ENCODE measurements at regions not wholly inside any gene's neighbourhood (a gene's known extent, or its start where the extent isn't known, plus 50 kb on each side); places are given as distances from the start of the nearest gene placed in this dataset.

GRCh38 chr2:108145557-108146326, 94.0 kb upstream of the SULT1C3 start:
- Histone ChIP-seq H3K27ac (ENCODE audit: low read depth, low read length) (no peak overlapping the region), H2AFZ (ENCODE audit: low read depth, low read length, poor library complexity, severe bottlenecking) (no peak overlapping the region), H3K79me2 (ENCODE audit: insufficient read depth, low read length) (no peaks in the 10 kb centered on the region), H3K9ac (ENCODE audit: low read length) (no peak overlapping the region), H3K9me2 (ENCODE audit: insufficient read depth) (no peaks in the 10 kb centered on the region), H3K27me3 (ENCODE audit: insufficient read depth, low read length) (no peaks in the 10 kb centered on the region), H3K4me1 (ENCODE audit: control insufficient read depth in 1 of 2, insufficient read depth in 2 of 2, low read length in 2 of 2) (no peaks in the 10 kb centered on the region), H3K9me3 (ENCODE audit: control insufficient read depth in 1 of 2, insufficient read depth in 1 of 2, low read depth in 1 of 2, low read length in 2 of 2) (no peaks in the 10 kb centered on the region), H3K4me3 (replicated peaks in 1 of 2; ENCODE audit: low read depth in 1 of 2, low read length in 2 of 2) (no peak overlapping the region), H4K20me1 (ENCODE audit: insufficient read depth) (no peaks in the 10 kb centered on the region), H3K4me2 (ENCODE audit: low read length) (no peak overlapping the region), H3K36me3 (ENCODE audit: control insufficient read depth in 1 of 2, insufficient read depth in 2 of 2, low read length in 2 of 2) (no peaks in the 10 kb centered on the region)
- DNase-seq (ENCODE audit: low read depth, low spot score): no peak
- ChIA-PET POLR2A (no interaction called here), CTCF (no interaction called here), RAD21 (ENCODE audit: low non-redundant PET in 1 of 2, low total read pairs in 2 of 2, uncharacterized antibody in 2 of 2, unreplicated experiment in 2 of 2) (no interaction called here)
- no peak for ATAC-seq
- TF ChIP-seq SP1 (IDR thresholded peaks at IDR 0.05; ENCODE audit: low read depth) (no peak), ATF3 (IDR thresholded peaks at IDR 0.05) (no peak), JUND (IDR thresholded peaks at IDR 0.05) (no peak), EZH2phosphoT487 (IDR thresholded peaks at IDR 0.05; ENCODE audit: borderline replicate concordance) (no peak), SRF (IDR thresholded peaks at IDR 0.05; ENCODE audit: low read depth) (no peak), TCF7L2 (IDR thresholded peaks at IDR 0.05; ENCODE audit: borderline replicate concordance, extremely low read depth, insufficient read depth, insufficient read length) (no peak), ZBTB33 (IDR thresholded peaks at IDR 0.05; ENCODE audit: extremely low read depth, insufficient replicate concordance, low read length) (no peak), YY1 (IDR thresholded peaks at IDR 0.05; ENCODE audit: extremely low read depth, insufficient replicate concordance, low read depth, low read length) (no peak), MAX (IDR thresholded peaks at IDR 0.05) (no peak), EGR1 (IDR thresholded peaks at IDR 0.05; ENCODE audit: low read depth) (no peak), CEBPB (IDR thresholded peaks at IDR 0.05; ENCODE audit: low read depth) (no peak), CTCF (IDR thresholded peaks at IDR 0.05 in 2 of 3, conservative IDR thresholded peaks at IDR 0.05 in 1 of 3; ENCODE audit: borderline replicate concordance in 1 of 3, insufficient read depth in 1 of 3, low read depth in 2 of 3, low read length in 2 of 3) (no peak), SIN3A (IDR thresholded peaks at IDR 0.05; ENCODE audit: low read depth) (no peak), ZNF274 (IDR thresholded peaks at IDR 0.05; ENCODE audit: low read depth, low read length) (no peak), ZFX (IDR thresholded peaks at IDR 0.05) (no peak), ELF1 (IDR thresholded peaks at IDR 0.05; ENCODE audit: borderline replicate concordance, low read depth) (no peak), FOSL1 (IDR thresholded peaks at IDR 0.05; ENCODE audit: low read depth) (no peak), RAD21 (IDR thresholded peaks at IDR 0.05; ENCODE audit: low read depth) (no peak), POLR2AphosphoS5 (IDR thresholded peaks at IDR 0.05; ENCODE audit: low read depth, low read length) (no peak)
- intact Hi-C loops (cut with micrococcal nuclease): no loop called here
- no TSS peak for BruUV-seq (replicated peaks)

Data from HCT116 (cell line).